RWPE1 (cell line): ENCODE measurements at regions not wholly inside any gene's neighbourhood (a gene's known extent, or its start where the extent isn't known, plus 50 kb on each side); places are given as distances from the start of the nearest gene placed in this dataset.

Source experiments
- CTCF ChIA-PET: fragments of 350-600 bp; sonication (Branson Sonifier 250); formaldehyde crosslinking; extraction: SDS; loops from one replicate; lab custom pipeline; 2021; lab: Yijun Ruan, JAX
- POLR2A ChIA-PET: fragments of 400-600 bp; formaldehyde crosslinking; extraction: SDS; loops from one replicate; lab custom pipeline; 2020; ENCODE audit warnings: antibody characterized with exemption; ENCODE audit not compliant: low non-redundant PET; lab: Yijun Ruan, JAX
- DNase-seq: peaks from one replicate; pipeline ENCODE4 v3.0.0; 2012; ENCODE audit warnings: low spot score
- H3K27ac ChIP-seq: fragments of 450-650 bp; 2 replicates; pipeline ENCODE4 v1.5.1; 2017
- TF ChIP-seq, protein P1 (sequence below): fragments of 450-650 bp; conservative IDR thresholded peaks from 2 replicates; pipeline ENCODE4 v1.5.1; 2017; ENCODE audit warnings: low read depth, mild to moderate bottlenecking

GRCh38 chr9:26148128-26148527 is 469.9 kb upstream of the TUSC1 start:
- H3K27ac ChIP-seq, result no peak overlapping the region
- TF ChIP-seq, protein P1, sequence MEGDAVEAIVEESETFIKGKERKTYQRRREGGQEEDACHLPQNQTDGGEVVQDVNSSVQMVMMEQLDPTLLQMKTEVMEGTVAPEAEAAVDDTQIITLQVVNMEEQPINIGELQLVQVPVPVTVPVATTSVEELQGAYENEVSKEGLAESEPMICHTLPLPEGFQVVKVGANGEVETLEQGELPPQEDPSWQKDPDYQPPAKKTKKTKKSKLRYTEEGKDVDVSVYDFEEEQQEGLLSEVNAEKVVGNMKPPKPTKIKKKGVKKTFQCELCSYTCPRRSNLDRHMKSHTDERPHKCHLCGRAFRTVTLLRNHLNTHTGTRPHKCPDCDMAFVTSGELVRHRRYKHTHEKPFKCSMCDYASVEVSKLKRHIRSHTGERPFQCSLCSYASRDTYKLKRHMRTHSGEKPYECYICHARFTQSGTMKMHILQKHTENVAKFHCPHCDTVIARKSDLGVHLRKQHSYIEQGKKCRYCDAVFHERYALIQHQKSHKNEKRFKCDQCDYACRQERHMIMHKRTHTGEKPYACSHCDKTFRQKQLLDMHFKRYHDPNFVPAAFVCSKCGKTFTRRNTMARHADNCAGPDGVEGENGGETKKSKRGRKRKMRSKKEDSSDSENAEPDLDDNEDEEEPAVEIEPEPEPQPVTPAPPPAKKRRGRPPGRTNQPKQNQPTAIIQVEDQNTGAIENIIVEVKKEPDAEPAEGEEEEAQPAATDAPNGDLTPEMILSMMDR, result no peak
- DNase-seq, result no peak
- ChIA-PET CTCF (no interaction called here), POLR2A (no interaction called here)

GRCh38 chr9:26145938-26146337 is 467.7 kb upstream of the TUSC1 start:
- H3K27ac ChIP-seq, result no peak overlapping the region
- ChIA-PET POLR2A (no interaction called here), CTCF (no interaction called here)
- TF ChIP-seq, protein P1, result no peak
- DNase-seq, result no peak

DNA sequence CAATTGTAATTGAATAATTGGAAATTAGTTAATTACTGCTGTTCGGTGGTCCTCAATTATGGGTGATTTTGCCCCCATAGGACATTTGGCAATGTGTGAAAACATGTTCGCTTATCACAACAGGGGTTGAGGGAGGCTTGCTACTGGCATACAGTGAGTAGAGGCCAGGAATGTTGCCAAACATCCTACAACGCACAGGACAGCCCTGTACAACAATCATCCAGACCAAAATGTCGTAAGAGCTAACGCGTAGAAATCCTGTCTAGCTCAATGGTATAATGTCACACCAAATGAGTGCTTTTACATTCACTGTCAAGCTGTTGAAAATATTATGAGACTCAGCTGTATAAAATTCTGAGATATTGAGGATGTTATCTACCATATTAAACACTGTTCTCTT is 464.4 kb upstream of the TUSC1 start:
- TF ChIP-seq, protein P1, result no peak
- CTCF ChIA-PET, result interaction anchor here (0.7 kb wide), 1 partner anchor 32 kb away, joined by 3 read pairs; no protein-coding TSS in a partner anchor
- no peak overlapping the region for H3K27ac ChIP-seq
- POLR2A ChIA-PET, result no interaction called here
- no peak for DNase-seq

DNA sequence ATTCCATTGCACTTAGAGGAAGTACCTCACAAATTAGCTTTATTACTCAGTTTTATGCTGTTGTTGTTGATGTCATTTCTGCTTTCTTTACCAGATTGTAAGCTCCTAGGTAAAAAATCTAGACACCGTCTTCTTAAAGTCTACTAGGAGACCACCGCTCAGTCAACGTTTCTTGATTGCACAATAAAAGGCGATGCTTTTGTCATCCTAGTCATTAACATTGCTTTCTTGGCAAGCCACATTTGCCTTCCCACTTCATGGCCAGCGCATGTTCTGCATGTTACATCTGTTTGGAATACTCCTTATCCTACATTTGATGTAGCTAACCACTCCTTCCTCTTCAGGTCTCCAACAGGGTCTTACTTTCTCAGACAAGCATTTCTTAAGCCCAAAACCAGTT is 464.0 kb upstream of the TUSC1 start:
- no peak overlapping the region for H3K27ac ChIP-seq
- TF ChIP-seq, protein P1, result no peak
- POLR2A ChIA-PET, result no interaction called here
- CTCF ChIA-PET, result interaction anchor here (0.5 kb wide), 1 partner anchor 28 kb away, joined by 8 read pairs; no protein-coding TSS in a partner anchor
- DNase-seq, result no peak

DNA sequence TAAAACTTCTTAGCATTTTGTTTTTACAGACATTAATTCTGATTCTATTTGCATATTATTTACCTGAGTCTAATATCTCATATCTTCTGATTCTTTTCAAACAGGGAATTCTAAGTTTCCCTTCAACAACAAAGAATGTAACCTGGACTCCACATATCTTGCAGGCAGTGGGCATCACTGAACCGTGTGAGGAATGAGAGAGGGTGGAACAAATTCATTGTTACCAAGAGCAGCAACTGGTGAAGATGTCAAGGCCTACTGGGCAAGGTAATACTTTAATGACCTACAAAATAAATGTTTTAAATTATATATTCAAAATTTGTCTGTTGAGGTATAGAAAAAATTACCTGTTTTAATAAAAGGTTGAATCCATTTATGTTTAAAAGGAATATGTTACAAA is 455.3 kb upstream of the TUSC1 start:
- no peak for DNase-seq
- no peak overlapping the region for H3K27ac ChIP-seq
- CTCF ChIA-PET, result no interaction called here
- TF ChIP-seq, protein P1, result no peak
- POLR2A ChIA-PET, result no interaction called here

- ChIA-PET POLR2A (no interaction called here), CTCF (no interaction called here)
- H3K27ac ChIP-seq, result no peak overlapping the region
- TF ChIP-seq, protein P1, result no peak
- no peak for DNase-seq
Measured at GRCh38 chr9:26132746-26133312, 454.6 kb upstream of the TUSC1 start.
